A673 (cell line): ENCODE measurements at regions not wholly inside any gene's neighbourhood (a gene's known extent, or its start where the extent isn't known, plus 50 kb on each side); places are given as distances from the start of the nearest gene placed in this dataset.

Experiments used
- BruUV-seq: library from RNA; stranded (reverse); fragments of 400-500 nt; replicated peaks from 2 replicates; lab custom pipeline; 2021; lab: Mats Ljungman, UMichigan
- CTCF ChIA-PET: fragments of 300-600 bp; sonication (Branson Sonifier 250); formaldehyde crosslinking; loops from one replicate; lab custom pipeline; 2022; ENCODE audit warnings: antibody characterized with exemption; lab: Charles Lee
- POLR2A ChIA-PET: fragments of 300-600 bp; sonication (Branson Sonifier 250); formaldehyde crosslinking; loops from one replicate; lab custom pipeline; 2022; ENCODE audit warnings: antibody characterized with exemption; ENCODE audit not compliant: low non-redundant PET; lab: Charles Lee
- DNase-seq: peaks from one replicate; pipeline ENCODE4 v3.0.0-alpha.2; 2015; ENCODE audit warnings: low spot score
- H3K27ac ChIP-seq: fragments of 200-600 bp; sonication (generic); 2 replicates; pipeline ENCODE4 v1.5.1; 2016; ENCODE audit warnings: mixed run types, low read depth, mild to moderate bottlenecking, mixed read lengths, antibody characterized with exemption, low read length; ENCODE audit not compliant: poor library complexity, severe bottlenecking
- H3K27me3 ChIP-seq: fragments of 200-600 bp; sonication (generic); replicated peaks from 2 replicates; pipeline ENCODE4 v1.6.1; 2017; ENCODE audit warnings: mixed run types, low read depth, mild to moderate bottlenecking, mixed read lengths, antibody characterized with exemption, low read length; ENCODE audit not compliant: insufficient read depth, poor library complexity
- H3K36me3 ChIP-seq: fragments of 200-600 bp; sonication (generic); 2 replicates; pipeline ENCODE4 v1.6.1; 2016; ENCODE audit warnings: mixed run types, mild to moderate bottlenecking, mixed read lengths, antibody characterized with exemption, low read length; ENCODE audit not compliant: insufficient read depth, poor library complexity, severe bottlenecking
- H3K4me1 ChIP-seq: fragments of 200-600 bp; sonication (generic); 2 replicates; pipeline ENCODE4 v1.6.1; 2017; ENCODE audit warnings: mixed run types, mild to moderate bottlenecking, mixed read lengths, antibody characterized with exemption, low read length; ENCODE audit not compliant: insufficient read depth, poor library complexity, severe bottlenecking
- H3K4me3 ChIP-seq: fragments of 200-600 bp; sonication (generic); 2 replicates; pipeline ENCODE4 v1.5.1; 2016; ENCODE audit warnings: low read depth, mixed run types, mild to moderate bottlenecking, mixed read lengths, low read length; ENCODE audit not compliant: poor library complexity, severe bottlenecking
- H3K9me3 ChIP-seq: fragments of 200-600 bp; sonication (generic); 2 replicates; pipeline ENCODE4 v1.6.1; 2016; ENCODE audit warnings: mixed run types, low read depth, mild to moderate bottlenecking, mixed read lengths, antibody characterized with exemption, low read length; ENCODE audit not compliant: poor library complexity, severe bottlenecking
- CTCF ChIP-seq: fragments of 300-800, 200-600 bp; sonication (generic); conservative IDR thresholded peaks from 2 replicates; pipeline ENCODE4 v1.5.1; 2017; ENCODE audit warnings: low read depth, mild to moderate bottlenecking, antibody characterized with exemption, low read length, moderate library complexity, mixed read lengths
- EZH2 ChIP-seq: fragments of 200-600 bp; sonication (generic); IDR thresholded peaks from 2 replicates; pipeline ENCODE4 v1.6.1; 2017; ENCODE audit warnings: borderline replicate concordance, low read depth, mild to moderate bottlenecking, mixed read lengths, antibody characterized with exemption, low read length; ENCODE audit not compliant: poor library complexity, severe bottlenecking
- intact Hi-C: fragments of 100-400 bp; cut with micrococcal nuclease; formaldehyde crosslinking; loops from one replicate; pipeline ENCODE4 v1.10.0; 2022; ENCODE audit not compliant: unreplicated experiment

GRCh38 chr2:224293976-224294375 lies 107.9 kb downstream of the FAM124B start:
- intact Hi-C loops, result no loop called here
- no TSS peak for BruUV-seq
- H3K4me1 ChIP-seq, result no peaks in the 10 kb centered on the region
- no peaks in the 10 kb centered on the region for H3K27me3 ChIP-seq
- H3K27ac ChIP-seq, result no peak overlapping the region
- CTCF ChIA-PET, result interaction anchor here (1.0 kb wide), 1 partner anchor 9 kb away, joined by 3 read pairs; no protein-coding TSS in a partner anchor
- DNase-seq, result peak; percentile 23
- POLR2A ChIA-PET, result no interaction called here
- TF ChIP-seq EZH2 (no peak), CTCF (no peak)
- no peaks in the 10 kb centered on the region for H3K36me3 ChIP-seq
- no peak overlapping the region for H3K4me3 ChIP-seq
- no peaks in the 10 kb centered on the region for H3K9me3 ChIP-seq

DNA sequence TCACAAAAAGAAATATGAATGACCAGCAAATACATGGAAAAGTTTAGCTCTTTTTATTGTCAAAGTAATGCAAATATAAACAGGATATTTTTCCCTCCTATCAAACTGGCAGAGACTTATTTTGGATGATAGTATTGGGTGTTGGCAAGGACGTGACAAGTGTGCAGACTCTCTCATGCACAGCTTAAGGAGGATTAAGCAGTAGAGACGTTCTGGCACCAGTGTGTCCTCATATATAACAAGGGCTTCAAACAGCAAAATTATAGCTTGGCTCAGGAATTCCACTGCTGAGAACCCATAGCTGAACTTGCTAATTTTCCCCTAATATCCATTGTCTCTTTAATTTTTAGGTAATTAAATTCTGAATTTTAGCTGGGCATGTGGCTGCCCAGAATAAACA lies 114.4 kb downstream of the FAM124B start:
- DNase-seq, result peak; percentile 68
- POLR2A ChIA-PET, result interaction anchor here (0.6 kb wide), 1 partner anchor 187 kb away, joined by 3 read pairs; no protein-coding TSS in a partner anchor
- no peak for TF ChIP-seq EZH2
- TF ChIP-seq CTCF, result no peak
- Histone ChIP-seq H3K4me3 (no peak overlapping the region), H3K9me3 (no peaks in the 10 kb centered on the region), H3K27me3 (no peaks in the 10 kb centered on the region), H3K36me3 (no peaks in the 10 kb centered on the region), H3K27ac (peak overlapping the region; percentile 42), H3K4me1 (peaks cover 48% of the 10 kb centered on the region)
- intact Hi-C loops, result no loop called here
- BruUV-seq, result no TSS peak
- CTCF ChIA-PET, result interaction anchor here (1.1 to 1.2 kb wide), 2 partner anchors 294 to 317 kb away, joined by 4 to 6 read pairs; no protein-coding TSS in a partner anchor

- Histone ChIP-seq H3K9me3 (no peaks in the 10 kb centered on the region), H3K4me3 (no peak overlapping the region), H3K4me1 (peaks cover 48% of the 10 kb centered on the region), H3K36me3 (no peaks in the 10 kb centered on the region), H3K27me3 (no peaks in the 10 kb centered on the region), H3K27ac (peak overlapping the region; percentile 42)
- intact Hi-C loops, result no loop called here
- TF ChIP-seq CTCF (peak; percentile 44), EZH2 (no peak)
- ChIA-PET CTCF (interaction anchor here (1.1 to 1.2 kb wide), 4 partner anchors 250 to 317 kb away, joined by 3 to 6 read pairs (median 4); no protein-coding TSS in a partner anchor), POLR2A (interaction anchor here (0.6 kb wide), 2 partner anchors 187 to 282 kb away, joined by 3 read pairs; no protein-coding TSS in a partner anchor)
- BruUV-seq, result no TSS peak
- peak; percentile 80 for DNase-seq
Observed at GRCh38 chr2:224286923-224287322, 115.0 kb downstream of the FAM124B start.
